HuH-7.5 (cell line): ENCODE measurements at regions not wholly inside any gene's neighbourhood (a gene's known extent, or its start where the extent isn't known, plus 50 kb on each side); places are given as distances from the start of the nearest gene placed in this dataset.

Experiments
- DNase-seq: peaks from one replicate; pipeline ENCODE4 v3.0.0; 2011; ENCODE audit warnings: low spot score

GRCh38 chr11:87428266-87428665, 390.5 kb downstream of the TMEM135 start:
- no peak for DNase-seq

GRCh38 chr11:87425943-87426342, 388.2 kb downstream of the TMEM135 start:
- no peak for DNase-seq

GRCh38 chr11:87425391-87425790, 387.7 kb downstream of the TMEM135 start:
- no peak for DNase-seq

- DNase-seq = no peak
Observed at GRCh38 chr11:87423161-87423560, 385.4 kb downstream of the TMEM135 start.

- DNase-seq = no peak
Observed at GRCh38 chr11:87422566-87422965, 384.8 kb downstream of the TMEM135 start.

- DNase-seq = peak; percentile 19
Observed at GRCh38 chr11:87421422-87421821, 383.7 kb downstream of the TMEM135 start.

- DNase-seq = no peak
Observed at GRCh38 chr11:87417951-87418350, 380.2 kb downstream of the TMEM135 start.

GRCh38 chr11:87405843-87406242, 368.1 kb downstream of the TMEM135 start:
- DNase-seq = no peak

- DNase-seq = no peak
Observed at GRCh38 chr11:87405356-87405755, 367.6 kb downstream of the TMEM135 start.

GRCh38 chr11:87401653-87402052, 363.9 kb downstream of the TMEM135 start:
- no peak for DNase-seq

GRCh38 chr11:87399341-87399740, 361.6 kb downstream of the TMEM135 start:
- no peak for DNase-seq

GRCh38 chr11:87398931-87399330, 361.2 kb downstream of the TMEM135 start:
- no peak for DNase-seq

GRCh38 chr11:87397011-87397865, 359.5 kb downstream of the TMEM135 start:
- DNase-seq = no peak

GRCh38 chr11:87394924-87395323, 357.2 kb downstream of the TMEM135 start:
- DNase-seq = no peak

- DNase-seq = no peak
Observed at GRCh38 chr11:87392665-87393064, 354.9 kb downstream of the TMEM135 start.

- DNase-seq = no peak
Observed at GRCh38 chr11:87391496-87391895, 353.8 kb downstream of the TMEM135 start.

GRCh38 chr11:87384078-87384729, 346.5 kb downstream of the TMEM135 start:
- no peak for DNase-seq

- no peak for DNase-seq
Observed at GRCh38 chr11:87374038-87374807, 336.5 kb downstream of the TMEM135 start.
